GM12891 (cell line): ENCODE measurements at regions not wholly inside any gene's neighbourhood (a gene's known extent, or its start where the extent isn't known, plus 50 kb on each side); places are given as distances from the start of the nearest gene placed in this dataset.

ENCODE experiments used
- PAX5 ChIP-seq: IDR thresholded peaks from 2 replicates; pipeline ENCODE4 v1.6.1; 2011; ENCODE audit warnings: low read length, moderate library complexity, mild to moderate bottlenecking; ENCODE audit not compliant: insufficient read depth, severe bottlenecking
- POLR2A ChIP-seq: IDR thresholded peaks from 2 replicates; pipeline ENCODE4 v1.6.1; 2011; ENCODE audit warnings: low read depth, low read length, control low read depth

- TF ChIP-seq POLR2A (no peak), PAX5 (no peak)
Observed at GRCh38 chr2:59974051-59974766, 579.2 kb downstream of the BCL11A start.
